ENCODE measurements at regions not wholly inside any gene's neighbourhood (a gene's known extent, or its start where the extent isn't known, plus 50 kb on each side); places are given as distances from the start of the nearest gene placed in this dataset.

DNA sequence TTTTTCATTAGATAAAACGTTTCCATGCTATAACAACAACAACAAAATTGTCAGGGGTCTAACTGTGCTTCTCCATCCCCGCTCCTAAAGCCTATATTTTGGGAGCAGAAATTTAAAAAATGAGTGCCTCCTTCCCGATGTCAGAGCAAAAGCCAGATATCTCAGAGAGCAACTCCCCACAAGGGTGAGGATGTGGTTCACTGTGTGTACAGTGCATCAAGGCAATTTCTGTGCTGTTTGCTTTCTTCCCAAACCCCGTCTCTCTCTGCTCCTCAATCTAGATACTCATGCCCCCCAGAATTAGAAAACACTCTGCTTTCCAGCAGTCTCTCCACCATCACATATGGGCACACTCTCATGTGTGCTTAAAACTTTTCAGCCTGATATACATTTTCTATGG is 76.7 kb upstream of the MBNL1 start:
- Histone ChIP-seq H3F3A (ENCODE audit: control insufficient read depth, insufficient read depth) (peaks cover 13% of the 10 kb centered on the region), H3K36me3 (ENCODE audit: control insufficient read depth, low read length) (no peaks in the 10 kb centered on the region), H3K79me2 (ENCODE audit: control insufficient read depth, low read length) (no peaks in the 10 kb centered on the region), H3K4me3 (ENCODE audit: low read length) (no peak overlapping the region), H3K4me2 (ENCODE audit: low read length) (peak overlapping the region; percentile 50), H3K27me3 (ENCODE audit: control insufficient read depth, low read length) (no peaks in the 10 kb centered on the region), H3K27ac (ENCODE audit: low read depth, low read length) (no peak overlapping the region), H3K4me1 (ENCODE audit: control insufficient read depth, low read length) (peaks cover 54% of the 10 kb centered on the region), H4K20me1 (ENCODE audit: control insufficient read depth, insufficient read depth, low read depth, low read length) (no peaks in the 10 kb centered on the region), H3K9me3 (ENCODE audit: control insufficient read depth, insufficient read depth, low read length) (no peaks in the 10 kb centered on the region), H3K9me2 (replicated peaks; ENCODE audit: control insufficient read depth, low read length) (no peaks in the 10 kb centered on the region)
- no peak for TF ChIP-seq CTCF (IDR thresholded peaks at IDR 0.05; ENCODE audit: low read depth, low read length, poor library complexity, severe bottlenecking)

DNA sequence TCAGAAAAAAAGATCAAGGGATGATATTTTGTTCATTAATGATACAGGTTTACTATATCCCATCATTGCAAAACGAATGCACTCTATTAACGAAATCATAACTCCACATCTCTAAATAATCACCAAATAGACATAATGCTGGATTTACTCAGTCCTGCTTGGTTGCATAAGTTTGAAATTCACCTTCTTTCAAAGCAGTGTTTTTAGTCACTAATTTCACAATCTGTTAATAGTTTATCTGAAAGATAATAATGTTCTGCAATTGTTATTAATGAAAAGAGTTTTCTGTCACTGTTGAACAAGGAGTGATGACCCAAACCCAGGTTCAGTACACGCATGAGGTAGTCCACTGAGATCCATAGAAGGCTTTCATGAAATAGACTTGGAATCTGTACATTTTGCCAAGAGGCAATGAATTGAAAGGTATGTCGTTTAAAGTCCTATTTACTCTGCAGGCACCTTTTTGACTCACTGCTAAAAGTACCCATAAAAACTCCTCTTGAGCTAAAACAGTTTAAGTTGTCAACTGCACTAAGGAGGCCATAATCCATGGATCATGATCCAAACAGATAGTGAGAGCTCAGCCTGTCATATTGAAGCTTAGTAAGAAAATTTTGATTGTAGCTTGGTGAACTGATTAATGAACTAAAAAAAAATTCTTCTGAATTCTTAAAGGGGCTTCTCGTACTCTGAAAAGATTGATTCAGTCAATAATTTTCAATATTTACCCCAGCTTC is 75.6 kb upstream of the MBNL1 start:
- peaks cover 64% of the 10 kb centered on the region for H3K4me1 ChIP-seq (ENCODE audit: control insufficient read depth, low read length)
- H3K4me2 ChIP-seq (ENCODE audit: low read length): peak overlapping the region; percentile 88
- H3K9me3 ChIP-seq (ENCODE audit: control insufficient read depth, insufficient read depth, low read length): no peaks in the 10 kb centered on the region
- H3K36me3 ChIP-seq (ENCODE audit: control insufficient read depth, low read length): peaks cover 5% of the 10 kb centered on the region; the same call in 1 of the 2 replicates
- no peaks in the 10 kb centered on the region for H3K79me2 ChIP-seq (ENCODE audit: control insufficient read depth, low read length)
- no peak for TF ChIP-seq CTCF (IDR thresholded peaks at IDR 0.05; ENCODE audit: low read depth, low read length, poor library complexity, severe bottlenecking)
- no peak for TF ChIP-seq EZH2phosphoT487 (IDR thresholded peaks at IDR 0.05; ENCODE audit: borderline replicate concordance, low read length)
- H4K20me1 ChIP-seq (ENCODE audit: control insufficient read depth, insufficient read depth, low read depth, low read length): no peaks in the 10 kb centered on the region
- H3K9me2 ChIP-seq (replicated peaks; ENCODE audit: control insufficient read depth, low read length): no peaks in the 10 kb centered on the region
- peaks cover 13% of the 10 kb centered on the region for H3F3A ChIP-seq (ENCODE audit: control insufficient read depth, insufficient read depth)
- H3K27ac ChIP-seq (ENCODE audit: low read depth, low read length): peak overlapping the region; percentile 50
- H3K4me3 ChIP-seq (ENCODE audit: low read length): peak overlapping the region; percentile 75
- H3K27me3 ChIP-seq (ENCODE audit: control insufficient read depth, low read length): no peaks in the 10 kb centered on the region

- Histone ChIP-seq H4K20me1 (ENCODE audit: control insufficient read depth, insufficient read depth, low read depth, low read length) (no peaks in the 10 kb centered on the region), H3K36me3 (ENCODE audit: control insufficient read depth, low read length) (peaks cover 9% of the 10 kb centered on the region; the same call in 1 of the 2 replicates), H3K4me3 (ENCODE audit: low read length) (peak overlapping the region; percentile 75), H3K4me1 (ENCODE audit: control insufficient read depth, low read length) (peaks cover 71% of the 10 kb centered on the region), H3K9me3 (ENCODE audit: control insufficient read depth, insufficient read depth, low read length) (no peaks in the 10 kb centered on the region), H3F3A (ENCODE audit: control insufficient read depth, insufficient read depth) (peaks cover 14% of the 10 kb centered on the region), H3K79me2 (ENCODE audit: control insufficient read depth, low read length) (no peaks in the 10 kb centered on the region), H3K4me2 (ENCODE audit: low read length) (peak overlapping the region; percentile 88), H3K9me2 (replicated peaks; ENCODE audit: control insufficient read depth, low read length) (no peaks in the 10 kb centered on the region), H3K27ac (ENCODE audit: low read depth, low read length) (peak overlapping the region; percentile 50), H3K27me3 (ENCODE audit: control insufficient read depth, low read length) (no peaks in the 10 kb centered on the region)
- no peak for TF ChIP-seq EZH2phosphoT487 (IDR thresholded peaks at IDR 0.05; ENCODE audit: borderline replicate concordance, low read length)
- TF ChIP-seq CTCF (IDR thresholded peaks at IDR 0.05; ENCODE audit: low read depth, low read length, poor library complexity, severe bottlenecking): no peak
Observed at GRCh38 chr3:152193673-152194267, 75.0 kb upstream of the MBNL1 start.
